Activated CD4-positive, alpha-beta T cell treated with anti-CD3 and anti-CD28 coated beads for 48 hours (primary cell): ENCODE measurements at regions not wholly inside any gene's neighbourhood (a gene's known extent, or its start where the extent isn't known, plus 50 kb on each side); places are given as distances from the start of the nearest gene placed in this dataset.
"Not testable (repeated sequence)": the region's sequence is repeated elsewhere in the genome, so short reads cannot be mapped to it uniquely, and the experiment has no call there.

Experiments
- DNase-seq: peaks from one replicate; pipeline ENCODE4 v3.0.0-alpha.2; 2020

DNA sequence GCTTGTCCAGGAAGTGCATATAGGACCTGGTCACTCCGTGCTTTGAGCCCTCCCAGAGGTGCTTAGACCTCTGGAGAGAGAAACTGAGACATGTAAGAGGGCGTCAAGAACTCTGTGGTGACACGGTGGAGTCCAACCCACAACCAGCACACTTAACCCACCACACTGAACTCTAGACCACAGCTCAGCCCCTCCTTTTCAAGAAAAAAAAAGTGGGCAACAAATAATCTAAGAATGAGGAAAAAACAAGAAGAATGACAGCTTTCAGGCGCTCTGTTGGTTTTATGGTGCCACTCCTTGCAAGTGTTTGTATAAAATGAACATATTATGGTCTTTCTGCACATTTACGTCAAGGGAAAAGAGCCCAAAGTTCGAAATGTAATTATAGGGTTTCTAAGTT, 50.2 kb upstream of the SNAPC3 start:
- DNase-seq, result no peak

DNA sequence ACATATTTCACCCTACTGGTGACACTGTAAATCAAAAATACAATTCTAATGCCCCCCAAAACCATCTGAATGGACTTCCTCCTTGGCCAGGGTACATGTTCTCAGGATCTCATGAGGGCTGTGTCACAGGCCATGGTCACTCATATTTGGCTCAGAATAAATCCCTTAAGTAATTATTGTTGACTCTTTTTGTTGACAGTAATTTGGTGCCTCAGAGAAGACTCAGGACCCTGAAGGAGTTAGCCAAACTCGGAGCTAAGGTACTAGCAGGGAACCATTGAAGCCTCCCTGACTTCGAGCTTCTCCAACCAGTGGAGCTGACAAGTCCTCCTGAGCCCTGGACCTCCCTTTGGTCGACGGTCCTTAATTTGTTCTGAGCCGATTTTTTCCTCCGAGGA, 51.2 kb upstream of the SNAPC3 start:
- DNase-seq, result no peak

DNA sequence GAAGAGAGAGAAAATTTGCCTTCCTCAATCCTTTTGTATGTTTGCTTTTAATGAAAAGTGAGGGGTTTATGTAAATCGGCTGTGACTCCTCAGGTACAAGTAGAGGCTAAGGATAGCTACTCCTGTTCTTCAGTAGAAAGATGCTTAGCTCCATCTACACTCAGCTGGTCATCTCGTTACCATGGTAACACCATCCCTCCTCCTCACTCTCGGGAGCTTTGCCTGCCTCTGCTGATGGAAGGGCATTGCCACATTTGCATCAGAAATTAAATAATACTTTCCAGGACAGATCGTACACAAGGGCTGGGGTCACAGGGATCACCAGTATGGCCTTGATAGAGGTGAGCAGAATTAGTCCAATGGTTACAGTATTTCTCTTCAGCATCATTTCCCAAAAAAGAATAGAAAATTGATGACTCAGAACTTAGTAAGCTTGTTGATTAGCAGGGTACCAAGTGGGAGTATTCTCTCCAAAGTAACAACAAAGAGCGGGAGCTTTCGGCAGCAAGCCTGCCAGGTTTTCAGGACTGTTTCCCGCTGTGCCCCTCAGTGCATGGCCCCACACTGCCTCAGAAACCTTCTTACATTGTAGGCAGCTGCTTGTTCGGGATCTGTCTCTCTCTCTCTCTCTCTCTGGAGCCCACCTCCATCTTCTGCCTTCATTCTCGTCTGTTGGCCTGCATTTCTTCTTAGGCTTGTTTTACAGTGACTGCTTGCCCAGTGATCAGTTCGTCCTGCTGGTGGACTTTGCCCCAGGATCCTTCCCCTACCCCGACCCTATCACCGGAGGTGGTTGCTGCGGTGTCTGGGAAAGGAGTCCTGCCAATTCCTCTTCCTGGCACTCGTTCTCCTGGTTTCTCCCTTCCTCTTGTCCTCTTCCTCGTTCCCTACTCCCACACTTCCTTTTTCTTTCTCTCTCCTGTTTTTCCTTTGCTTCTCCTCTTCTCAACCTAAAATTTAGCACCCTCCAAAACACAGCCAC, 51.9 kb upstream of the SNAPC3 start:
- no peak for DNase-seq

DNA sequence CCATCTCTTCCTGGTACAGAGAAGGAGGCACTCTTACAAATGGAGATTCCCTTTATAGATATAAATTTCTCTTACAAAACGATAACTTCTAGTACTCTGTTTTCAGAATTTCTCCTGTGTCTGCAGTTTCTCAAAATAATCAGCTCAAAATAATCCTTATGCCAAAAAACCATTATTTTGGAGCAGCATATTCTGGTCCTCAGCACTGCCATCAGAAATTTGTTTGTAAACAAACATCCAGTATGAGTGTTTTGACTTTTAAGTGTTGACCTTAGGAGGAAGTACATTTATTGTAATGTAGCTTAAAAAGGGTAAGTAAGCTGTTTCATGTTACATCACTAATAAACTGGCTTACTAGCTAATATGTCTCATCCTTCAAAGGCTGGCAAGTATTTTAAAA, 52.8 kb upstream of the SNAPC3 start:
- DNase-seq, result no peak

DNA sequence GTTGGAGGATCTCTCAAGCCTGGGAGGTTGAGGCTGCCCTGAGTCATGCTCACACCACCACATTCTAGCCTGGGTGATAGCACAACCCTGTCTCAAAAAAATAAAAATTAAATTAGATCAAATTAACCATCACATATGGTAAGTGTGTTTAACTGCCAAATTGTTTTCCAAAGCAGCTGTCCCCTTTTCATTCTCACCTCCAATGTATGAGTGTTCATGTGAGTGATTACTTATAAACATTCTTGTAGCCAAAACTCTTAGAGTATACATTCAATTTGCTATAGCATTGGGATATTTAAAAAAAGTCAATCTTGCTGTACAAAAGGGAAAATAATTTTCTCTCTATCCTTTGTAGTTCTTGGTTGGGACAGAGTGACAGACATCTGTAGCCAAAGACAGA, 53.4 kb upstream of the SNAPC3 start:
- DNase-seq, result no peak

DNA sequence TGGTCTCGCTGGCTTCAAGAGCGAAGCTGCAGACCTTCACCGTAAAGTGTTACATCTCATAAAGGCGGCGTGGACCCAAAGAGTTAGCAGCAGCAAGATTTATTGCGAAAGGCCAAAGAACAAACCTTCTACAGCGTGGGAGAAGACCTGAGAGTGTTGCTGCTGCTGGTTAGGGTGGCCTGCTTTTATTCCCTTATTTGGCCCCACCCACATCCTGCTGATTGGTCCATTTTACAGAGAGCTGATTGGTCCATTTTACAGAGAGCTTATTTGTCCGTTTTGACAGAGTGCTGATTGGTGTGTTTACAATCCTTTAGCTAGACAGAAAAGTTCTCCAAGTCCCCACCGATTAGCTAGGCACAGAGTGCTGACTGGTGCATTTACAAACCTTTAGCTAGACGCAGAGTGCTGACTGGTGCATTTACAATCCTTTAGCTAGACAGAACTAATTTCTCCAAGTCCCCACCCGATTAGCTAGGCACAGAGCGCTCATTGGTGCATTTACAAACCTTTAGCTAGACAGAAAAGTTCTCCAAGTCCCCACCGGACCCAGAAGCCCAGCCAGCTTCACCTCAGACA, 57.6 kb upstream of the SNAPC3 start:
- DNase-seq, result not testable (repeated sequence)

DNA sequence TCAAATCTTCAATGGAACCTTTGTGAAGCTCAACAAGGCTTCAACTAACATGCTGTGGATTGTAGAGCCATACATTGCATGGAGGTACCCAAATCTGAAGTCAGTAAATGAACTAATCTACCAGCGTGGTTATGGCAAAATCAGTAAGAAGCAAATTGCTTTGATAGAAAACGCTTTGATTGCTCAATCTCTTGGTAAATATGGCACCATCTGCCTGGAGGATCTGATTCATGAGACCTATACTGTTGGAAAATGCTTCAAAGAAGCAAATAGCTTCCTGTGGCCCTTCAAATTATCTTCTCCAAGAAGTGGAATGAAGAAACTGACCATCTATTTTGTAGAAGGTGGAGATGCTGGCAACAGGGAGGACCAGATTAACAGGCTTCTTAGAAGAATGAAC, 54.7 kb upstream of the TTC39B start:
- DNase-seq, result no peak

DNA sequence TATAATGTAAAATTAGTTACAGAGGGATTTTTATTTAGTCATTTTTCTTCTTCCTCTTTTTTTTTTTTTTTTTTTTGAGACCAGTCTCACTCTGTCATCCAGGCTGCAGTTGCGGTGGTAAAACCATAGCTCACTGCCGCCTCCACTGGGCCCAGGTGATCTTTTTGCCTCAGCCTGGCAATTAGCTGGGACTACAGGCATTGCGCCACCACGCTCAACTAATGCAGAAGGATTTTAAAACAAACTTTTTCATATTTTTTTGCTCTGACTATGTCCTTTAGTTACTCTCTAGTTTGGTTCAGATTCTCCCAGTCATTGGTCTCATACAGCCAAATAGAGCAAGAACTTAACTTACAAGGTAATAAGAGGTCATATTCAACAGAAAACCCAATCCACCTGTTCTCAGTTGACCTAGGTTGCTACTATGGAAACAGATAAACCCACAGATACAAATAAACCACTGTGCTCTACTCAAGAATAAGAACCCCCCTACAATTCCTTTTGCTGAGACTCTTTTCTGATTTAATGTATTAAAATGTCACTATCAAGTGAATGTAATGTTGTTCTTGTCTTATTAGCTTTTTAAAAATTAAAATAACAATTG, 50.1 kb upstream of the TTC39B start:
- peak; percentile 61 for DNase-seq
